DOHH2 (cell line): ENCODE measurements at regions not wholly inside any gene's neighbourhood (a gene's known extent, or its start where the extent isn't known, plus 50 kb on each side); places are given as distances from the start of the nearest gene placed in this dataset.
"Not testable (repeated sequence)": the region's sequence is repeated elsewhere in the genome, so short reads cannot be mapped to it uniquely, and the experiment has no call there.

Source experiments
- H3F3A ChIP-seq: fragments of 200-600 bp; sonication (generic), shearing (Covaris generic); 2 replicates; pipeline ENCODE4 v1.6.0; 2016; ENCODE audit warnings: antibody characterized with exemption, mild to moderate bottlenecking; ENCODE audit not compliant: control insufficient read depth, insufficient read depth
- H3K27ac ChIP-seq: fragments of 200-600 bp; sonication (generic); 2 replicates; pipeline ENCODE4 v1.5.1; 2014; ENCODE audit warnings: low read depth, mild to moderate bottlenecking, low read length, moderate library complexity
- H3K27me3 ChIP-seq: fragments of 200-600 bp; sonication (generic); 2 replicates; pipeline ENCODE4 v1.6.1; 2014; ENCODE audit warnings: mild to moderate bottlenecking, low read length, mixed read lengths; ENCODE audit not compliant: control insufficient read depth
- H3K36me3 ChIP-seq: fragments of 200-600 bp; sonication (generic); 2 replicates; pipeline ENCODE4 v1.6.1; 2014; ENCODE audit warnings: mild to moderate bottlenecking, low read length, moderate library complexity, mixed read lengths; ENCODE audit not compliant: control insufficient read depth
- H3K4me1 ChIP-seq: fragments of 200-600 bp; sonication (generic); 2 replicates; pipeline ENCODE4 v1.6.1; 2014; ENCODE audit warnings: mild to moderate bottlenecking, low read length, mixed read lengths; ENCODE audit not compliant: control insufficient read depth
- H3K4me2 ChIP-seq: fragments of 200-600 bp; sonication (generic); 2 replicates; pipeline ENCODE4 v1.6.0; 2014; ENCODE audit warnings: mild to moderate bottlenecking, low read length, moderate library complexity
- H3K4me3 ChIP-seq: fragments of 200-600 bp; sonication (generic); 2 replicates; pipeline ENCODE4 v1.5.1; 2014; ENCODE audit warnings: mild to moderate bottlenecking, low read length, mixed read lengths
- H3K79me2 ChIP-seq: fragments of 200-600 bp; sonication (generic); 2 replicates; pipeline ENCODE4 v1.6.1; 2014; ENCODE audit warnings: mild to moderate bottlenecking, low read length, mixed read lengths; ENCODE audit not compliant: control insufficient read depth
- H3K9me2 ChIP-seq: fragments of 200-600 bp; sonication (generic); replicated peaks from 2 replicates; pipeline ENCODE4 v1.6.1; 2014; ENCODE audit warnings: mild to moderate bottlenecking, low read length, mixed read lengths; ENCODE audit not compliant: control insufficient read depth
- H3K9me3 ChIP-seq: fragments of 200-600 bp; sonication (generic); 2 replicates; pipeline ENCODE4 v1.6.1; 2014; ENCODE audit warnings: antibody characterized with exemption, low read length, mixed read lengths; ENCODE audit not compliant: control insufficient read depth, insufficient read depth
- H4K20me1 ChIP-seq: fragments of 200-600 bp; sonication (generic); 2 replicates; pipeline ENCODE4 v1.6.0; 2014; ENCODE audit warnings: low read depth, mild to moderate bottlenecking, antibody characterized with exemption, low read length, moderate library complexity; ENCODE audit not compliant: control insufficient read depth, insufficient read depth
- EZH2phosphoT487 ChIP-seq: fragments of 200-600 bp; sonication (generic); IDR thresholded peaks from 2 replicates; pipeline ENCODE4 v1.6.1; 2017; ENCODE audit warnings: borderline replicate concordance, mild to moderate bottlenecking, antibody characterized with exemption, low read length, moderate library complexity, mixed read lengths
- TF ChIP-seq, protein P1 (sequence below): fragments of 200-600 bp; sonication (generic); IDR thresholded peaks from one replicate; pipeline ENCODE4 v1.5.1; 2014; ENCODE audit warnings: antibody characterized with exemption, mild to moderate bottlenecking, low read depth, low read length; ENCODE audit not compliant: poor library complexity, severe bottlenecking

DNA sequence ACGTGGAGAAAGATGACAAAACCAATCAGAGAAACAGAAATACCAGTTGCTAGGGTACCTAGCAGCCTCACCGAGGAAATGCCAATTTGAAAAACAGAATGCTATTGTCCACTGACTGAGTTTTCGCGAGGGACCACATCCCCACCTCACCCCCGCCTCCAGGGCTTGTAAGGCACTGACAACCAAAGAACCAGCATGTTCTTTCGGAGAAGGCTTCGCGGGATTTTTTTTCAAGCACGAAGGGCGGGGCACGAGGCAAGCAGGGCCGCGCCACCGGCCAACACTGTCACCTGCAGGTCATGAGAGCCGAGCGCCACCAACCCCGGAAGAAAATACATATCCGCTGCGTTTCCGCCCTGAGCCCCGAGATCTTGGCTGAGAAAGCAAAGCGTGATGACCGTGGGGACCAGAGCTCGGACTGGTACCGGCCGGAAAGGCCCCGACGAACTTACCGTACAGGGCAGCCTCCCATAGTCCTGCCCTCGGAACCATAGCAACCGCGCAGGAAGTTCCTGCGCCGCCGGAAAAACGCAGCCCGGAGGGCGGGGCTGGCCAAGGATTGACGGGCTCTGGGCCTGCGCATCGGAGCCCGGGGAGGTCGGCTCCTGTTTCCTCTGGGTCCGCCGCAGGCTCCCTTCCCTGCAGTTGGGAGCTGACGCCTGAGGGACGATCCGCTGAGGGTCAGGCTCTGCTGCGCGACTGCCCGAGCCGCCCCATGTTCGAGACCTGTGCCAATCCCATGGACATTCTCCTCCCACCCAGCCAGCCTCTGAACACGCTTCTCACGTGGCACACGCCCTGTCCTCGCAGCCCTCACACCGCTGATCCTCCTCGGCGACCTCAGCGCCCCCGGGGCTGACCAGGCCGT, 59.2 kb upstream of the PAGE5 start:
- H3K4me3 ChIP-seq = peak overlapping the region; percentile 91
- peak overlapping the region; percentile 81 for H3K27ac ChIP-seq
- peaks cover 13% of the 10 kb centered on the region for H3K4me1 ChIP-seq
- no peaks in the 10 kb centered on the region for H3F3A ChIP-seq
- TF ChIP-seq, protein P1, sequence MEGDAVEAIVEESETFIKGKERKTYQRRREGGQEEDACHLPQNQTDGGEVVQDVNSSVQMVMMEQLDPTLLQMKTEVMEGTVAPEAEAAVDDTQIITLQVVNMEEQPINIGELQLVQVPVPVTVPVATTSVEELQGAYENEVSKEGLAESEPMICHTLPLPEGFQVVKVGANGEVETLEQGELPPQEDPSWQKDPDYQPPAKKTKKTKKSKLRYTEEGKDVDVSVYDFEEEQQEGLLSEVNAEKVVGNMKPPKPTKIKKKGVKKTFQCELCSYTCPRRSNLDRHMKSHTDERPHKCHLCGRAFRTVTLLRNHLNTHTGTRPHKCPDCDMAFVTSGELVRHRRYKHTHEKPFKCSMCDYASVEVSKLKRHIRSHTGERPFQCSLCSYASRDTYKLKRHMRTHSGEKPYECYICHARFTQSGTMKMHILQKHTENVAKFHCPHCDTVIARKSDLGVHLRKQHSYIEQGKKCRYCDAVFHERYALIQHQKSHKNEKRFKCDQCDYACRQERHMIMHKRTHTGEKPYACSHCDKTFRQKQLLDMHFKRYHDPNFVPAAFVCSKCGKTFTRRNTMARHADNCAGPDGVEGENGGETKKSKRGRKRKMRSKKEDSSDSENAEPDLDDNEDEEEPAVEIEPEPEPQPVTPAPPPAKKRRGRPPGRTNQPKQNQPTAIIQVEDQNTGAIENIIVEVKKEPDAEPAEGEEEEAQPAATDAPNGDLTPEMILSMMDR = peak; percentile 50
- TF ChIP-seq EZH2phosphoT487 = no peak
- no peaks in the 10 kb centered on the region for H3K36me3 ChIP-seq
- H4K20me1 ChIP-seq = no peaks in the 10 kb centered on the region
- H3K79me2 ChIP-seq = peaks cover 11% of the 10 kb centered on the region
- H3K9me2 ChIP-seq = no peaks in the 10 kb centered on the region
- peak overlapping the region; percentile 76 for H3K4me2 ChIP-seq
- H3K9me3 ChIP-seq = no peaks in the 10 kb centered on the region
- no peaks in the 10 kb centered on the region for H3K27me3 ChIP-seq

DNA sequence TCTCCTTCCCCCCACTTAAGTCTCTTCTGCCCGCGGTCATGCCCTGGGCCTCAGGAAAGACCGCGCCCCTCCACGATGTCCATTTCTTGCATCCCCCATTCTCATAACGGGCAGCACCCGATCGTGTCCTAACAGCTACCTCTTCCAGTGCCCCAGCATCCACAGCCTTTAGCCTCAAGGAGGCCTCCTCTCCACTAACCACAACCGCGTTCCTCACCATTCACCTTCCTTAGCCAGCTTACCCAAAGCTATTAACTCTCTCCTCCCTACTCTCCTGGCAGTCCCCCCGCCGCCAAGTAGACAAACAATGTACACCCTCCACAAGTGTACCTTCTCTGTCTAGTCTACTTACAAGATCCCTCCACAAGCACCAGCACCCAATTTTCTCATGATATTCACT, 58.6 kb upstream of the PAGE5 start:
- H3K9me3 ChIP-seq = no peaks in the 10 kb centered on the region
- H3K36me3 ChIP-seq = no peaks in the 10 kb centered on the region
- H3K4me1 ChIP-seq = peaks cover 13% of the 10 kb centered on the region
- TF ChIP-seq, protein P1 = no peak
- no peak for TF ChIP-seq EZH2phosphoT487
- H4K20me1 ChIP-seq = no peaks in the 10 kb centered on the region
- peaks cover 11% of the 10 kb centered on the region for H3K79me2 ChIP-seq
- no peaks in the 10 kb centered on the region for H3K9me2 ChIP-seq
- H3K27ac ChIP-seq = peak overlapping the region; percentile 81
- H3F3A ChIP-seq = no peaks in the 10 kb centered on the region
- H3K27me3 ChIP-seq = no peaks in the 10 kb centered on the region
- H3K4me2 ChIP-seq = peak overlapping the region; percentile 76
- H3K4me3 ChIP-seq = peak overlapping the region; percentile 91

DNA sequence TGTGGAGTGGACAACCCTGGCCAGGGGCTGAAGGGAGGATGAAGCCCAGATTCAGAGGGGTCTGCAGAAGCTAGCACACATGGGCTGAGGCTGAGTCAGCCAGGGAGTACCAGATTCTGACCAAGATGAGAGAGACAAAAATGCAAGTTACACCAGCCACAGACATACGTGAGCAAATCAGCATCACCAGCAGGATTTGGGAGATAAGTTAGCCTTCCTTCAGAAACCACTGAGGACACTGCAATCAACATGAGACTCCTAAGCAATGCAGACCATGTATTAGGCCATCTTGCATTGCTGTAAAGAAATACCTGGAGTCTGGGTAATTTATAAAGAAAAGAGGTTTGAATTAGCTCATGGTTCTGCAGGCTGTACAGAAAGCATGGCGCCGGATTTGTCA, 57.0 kb upstream of the PAGE5 start:
- no peaks in the 10 kb centered on the region for H3F3A ChIP-seq
- peaks cover 18% of the 10 kb centered on the region for H3K4me1 ChIP-seq
- H3K27ac ChIP-seq = no peak overlapping the region
- H3K36me3 ChIP-seq = no peaks in the 10 kb centered on the region
- H3K79me2 ChIP-seq = peaks cover 11% of the 10 kb centered on the region
- no peaks in the 10 kb centered on the region for H3K9me2 ChIP-seq
- no peaks in the 10 kb centered on the region for H3K9me3 ChIP-seq
- no peak for TF ChIP-seq EZH2phosphoT487
- TF ChIP-seq, protein P1 = no peak
- no peak overlapping the region for H3K4me3 ChIP-seq
- no peaks in the 10 kb centered on the region for H4K20me1 ChIP-seq
- H3K4me2 ChIP-seq = no peak overlapping the region
- H3K27me3 ChIP-seq = no peaks in the 10 kb centered on the region

DNA sequence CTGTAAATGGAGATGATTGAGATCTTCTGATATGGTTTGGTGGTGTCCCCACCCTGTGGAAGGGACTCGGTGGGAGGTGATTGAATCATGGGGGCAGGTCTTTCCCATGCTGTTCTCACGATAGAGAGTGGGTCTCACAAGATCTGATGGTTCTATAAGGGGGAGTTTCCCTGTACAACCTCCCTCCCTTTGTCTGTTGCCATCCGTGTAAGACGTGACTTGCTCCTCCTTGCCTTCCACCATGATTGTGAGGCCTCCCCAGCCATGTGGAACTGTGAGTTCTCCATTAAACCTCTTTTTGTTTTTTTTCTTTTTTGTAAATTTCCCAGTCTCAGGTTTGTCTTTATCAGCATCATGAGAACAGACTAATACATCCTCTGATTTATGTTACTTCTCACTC, 55.1 kb upstream of the PAGE5 start:
- H3K9me3 ChIP-seq, H3K36me3 ChIP-seq, H3K9me2 ChIP-seq, H3K4me3 ChIP-seq, H3K4me2 ChIP-seq, H3K79me2 ChIP-seq, H3K27ac ChIP-seq, H4K20me1 ChIP-seq, H3F3A ChIP-seq, H3K27me3 ChIP-seq: not testable (repeated sequence)
- peaks cover 30% of the 10 kb centered on the region for H3K4me1 ChIP-seq
